GM12878 (cell line): ENCODE measurements at regions not wholly inside any gene's neighbourhood (a gene's known extent, or its start where the extent isn't known, plus 50 kb on each side); places are given as distances from the start of the nearest gene placed in this dataset.

Experiments
- BHLHE40 ChIP-seq, 2 experiments: fragments of 450-650 bp in 1 of 2; IDR thresholded peaks; 2 replicates each; pipeline ENCODE4 v1.6.1; 2011 to 2017; ENCODE audit warnings: low read depth in 2 of 2, borderline replicate concordance in 1 of 2, improper control_type of control experiment in 1 of 2, low read length in 1 of 2, mild to moderate bottlenecking in 1 of 2
- CHD2 ChIP-seq: IDR thresholded peaks from 2 replicates; pipeline ENCODE4 v1.6.1; 2011; ENCODE audit warnings: low read depth, low read length, improper control_type of control experiment, borderline replicate concordance
- CTCF ChIP-seq, 3 experiments: IDR thresholded peaks in 2 of 3; conservative IDR thresholded peaks in 1 of 3; 2 replicates each; pipeline ENCODE4 v1.5.1; 2011; ENCODE audit warnings: low read depth in 3 of 3, low read length in 3 of 3, mild to moderate bottlenecking in 3 of 3, control low read depth in 2 of 3, moderate library complexity in 2 of 3, inconsistent platforms in 1 of 3, mixed read lengths in 1 of 3; ENCODE audit not compliant: control insufficient read depth in 2 of 3, insufficient read depth in 1 of 3; ENCODE audit errors: extremely low read depth in 1 of 3
- MEF2A ChIP-seq: IDR thresholded peaks from 2 replicates; pipeline ENCODE4 v1.6.1; 2011; ENCODE audit warnings: low read depth, mild to moderate bottlenecking, low read length, moderate library complexity; ENCODE audit not compliant: insufficient read depth
- USF2 ChIP-seq: IDR thresholded peaks from 2 replicates; pipeline ENCODE4 v1.6.1; 2011; ENCODE audit warnings: low read depth, low read length, improper control_type of control experiment, borderline replicate concordance
- TF ChIP-seq, protein P1 (sequence below): fragments of 450-650 bp; IDR thresholded peaks from 2 replicates; pipeline ENCODE4 v1.6.1; 2016; ENCODE audit warnings: mild to moderate bottlenecking

DNA sequence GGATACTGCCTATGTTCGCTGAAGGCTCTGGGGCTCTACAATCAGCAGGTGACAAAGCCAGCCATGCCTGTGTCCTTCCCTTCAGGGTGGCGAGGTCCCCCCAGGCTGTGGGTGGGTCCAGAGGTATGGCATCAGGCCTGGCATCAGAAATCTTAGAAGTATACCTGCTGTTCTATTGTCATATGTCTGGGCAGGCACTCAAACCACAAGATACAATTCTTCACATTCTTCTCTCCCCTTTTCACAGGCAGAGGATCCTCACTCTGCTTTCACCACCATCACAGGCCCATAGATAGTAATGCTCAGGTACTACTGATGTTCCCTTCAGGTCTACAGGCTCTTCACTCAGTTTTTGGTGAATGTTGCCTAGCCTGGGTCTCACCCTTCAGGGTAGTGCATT lies 1180.0 kb upstream of the CITED2 start:
- no peak for TF ChIP-seq CHD2
- no peak for TF ChIP-seq USF2
- TF ChIP-seq BHLHE40 (IDR thresholded peaks at IDR 0.05; ENCODE audit: borderline replicate concordance in 1 of 2, low read depth in 2 of 2, low read length in 1 of 2) = no peak
- no peak for TF ChIP-seq CTCF (IDR thresholded peaks at IDR 0.05 in 2 of 3, conservative IDR thresholded peaks at IDR 0.05 in 1 of 3; ENCODE audit: control insufficient read depth in 2 of 3, extremely low read depth in 1 of 3, insufficient read depth in 1 of 3, low read depth in 3 of 3, low read length in 3 of 3)
- TF ChIP-seq, protein P1, sequence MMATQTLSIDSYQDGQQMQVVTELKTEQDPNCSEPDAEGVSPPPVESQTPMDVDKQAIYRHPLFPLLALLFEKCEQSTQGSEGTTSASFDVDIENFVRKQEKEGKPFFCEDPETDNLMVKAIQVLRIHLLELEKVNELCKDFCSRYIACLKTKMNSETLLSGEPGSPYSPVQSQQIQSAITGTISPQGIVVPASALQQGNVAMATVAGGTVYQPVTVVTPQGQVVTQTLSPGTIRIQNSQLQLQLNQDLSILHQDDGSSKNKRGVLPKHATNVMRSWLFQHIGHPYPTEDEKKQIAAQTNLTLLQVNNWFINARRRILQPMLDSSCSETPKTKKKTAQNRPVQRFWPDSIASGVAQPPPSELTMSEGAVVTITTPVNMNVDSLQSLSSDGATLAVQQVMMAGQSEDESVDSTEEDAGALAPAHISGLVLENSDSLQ = no peak
- TF ChIP-seq MEF2A = no peak
